ENCODE measurements at regions not wholly inside any gene's neighbourhood (a gene's known extent, or its start where the extent isn't known, plus 50 kb on each side); places are given as distances from the start of the nearest gene placed in this dataset.

- TF ChIP-seq PATZ1 (CRISPR knock-in tag; IDR thresholded peaks at IDR 0.05; ENCODE audit: borderline replicate concordance): no peak
- TF ChIP-seq ZFP3 (CRISPR knock-in tag; IDR thresholded peaks at IDR 0.05): no peak
- no peak for TF ChIP-seq ZNF8 (CRISPR knock-in tag; IDR thresholded peaks at IDR 0.05)
- no peak for TF ChIP-seq TOX (CRISPR knock-in tag; IDR thresholded peaks at IDR 0.05; ENCODE audit: borderline replicate concordance)
- TF ChIP-seq ARNTL (CRISPR knock-in tag; IDR thresholded peaks at IDR 0.05; ENCODE audit: borderline replicate concordance, low read depth): no peak
- no peak for TF ChIP-seq ZFP30 (CRISPR knock-in tag; IDR thresholded peaks at IDR 0.05)
- TF ChIP-seq BACH2 (CRISPR knock-in tag; IDR thresholded peaks at IDR 0.05; ENCODE audit: borderline replicate concordance): no peak
- TF ChIP-seq RARB (CRISPR knock-in tag; IDR thresholded peaks at IDR 0.05): no peak
Measured at GRCh38 chrX:15107367-15107988, 162.4 kb downstream of the ASB9 start (continued).

GRCh38 chrX:15098505-15098904, 171.4 kb downstream of the ASB9 start:
- ATAC-seq: no peak
- TF ChIP-seq CSDC2 (CRISPR knock-in tag; IDR thresholded peaks at IDR 0.05): no peak

- TF ChIP-seq ESRRG (CRISPR knock-in tag; IDR thresholded peaks at IDR 0.05): no peak
- no peak for TF ChIP-seq GLIS3 (CRISPR knock-in tag; IDR thresholded peaks at IDR 0.05)
- TF ChIP-seq POU6F1 (CRISPR knock-in tag; IDR thresholded peaks at IDR 0.05; ENCODE audit: borderline replicate concordance, low read depth): no peak
- ATAC-seq: no peak
Measured at GRCh38 chrX:15087747-15088146, 182.1 kb downstream of the ASB9 start.

- ATAC-seq: no peak
- TF ChIP-seq CSRNP3 (CRISPR knock-in tag; IDR thresholded peaks at IDR 0.05) (no peak), TOX (CRISPR knock-in tag; IDR thresholded peaks at IDR 0.05; ENCODE audit: borderline replicate concordance) (no peak), ZFP30 (CRISPR knock-in tag; IDR thresholded peaks at IDR 0.05) (no peak), ZFP3 (CRISPR knock-in tag; IDR thresholded peaks at IDR 0.05) (no peak), GLIS3 (CRISPR knock-in tag; IDR thresholded peaks at IDR 0.05) (no peak), SNAI2 (CRISPR knock-in tag; IDR thresholded peaks at IDR 0.05) (no peak)
Measured at GRCh38 chrX:15073313-15073712, 196.6 kb downstream of the ASB9 start.

GRCh38 chrX:15072880-15073279, 197.0 kb downstream of the ASB9 start:
- no peak for TF ChIP-seq POU6F1 (CRISPR knock-in tag; IDR thresholded peaks at IDR 0.05; ENCODE audit: borderline replicate concordance, low read depth)
- TF ChIP-seq OSR1 (CRISPR knock-in tag; IDR thresholded peaks at IDR 0.05): no peak
- no peak for TF ChIP-seq ESRRG (CRISPR knock-in tag; IDR thresholded peaks at IDR 0.05)
- TF ChIP-seq PATZ1 (CRISPR knock-in tag; IDR thresholded peaks at IDR 0.05; ENCODE audit: borderline replicate concordance): no peak
- no peak for TF ChIP-seq TCF4 (CRISPR knock-in tag; IDR thresholded peaks at IDR 0.05; ENCODE audit: borderline replicate concordance)
- no peak for ATAC-seq

Measured in SK-N-SH treated with all-trans-retinoic acid at 6 μM for 48 hours (cell line).